Lung (tissue), 11 donors: ENCODE measurements at regions not wholly inside any gene's neighbourhood (a gene's known extent, or its start where the extent isn't known, plus 50 kb on each side); places are given as distances from the start of the nearest gene placed in this dataset.

ENCODE experiments used
- ATAC-seq: fragments of 200-7000 bp; cut with Tn5 transposase; one replicate; pipeline ENCODE4 v1.9.1; 2020; ENCODE audit warnings: moderate number of reproducible peaks; ENCODE audit not compliant: insufficient read depth, low FRiP score
- DNase-seq, 3 donors: peaks; one replicate each; pipeline ENCODE4 v3.0.0-alpha.2; 2013 to 2017
- H3K27ac ChIP-seq, 2 donors: one replicate each; pipeline ENCODE4 v1.5.1; 2013; ENCODE audit warnings: mild to moderate bottlenecking in 2 of 2, moderate library complexity in 2 of 2, control low read depth in 1 of 2, inconsistent platforms in 1 of 2, low read depth in 1 of 2, low read length in 1 of 2
- H3K27me3 ChIP-seq, 3 donors: one replicate each; pipeline ENCODE4 v1.5.1; 2013; ENCODE audit warnings: low read length in 2 of 3; ENCODE audit not compliant: control insufficient read depth in 3 of 3, insufficient read depth in 3 of 3
- H3K36me3 ChIP-seq, 4 donors: one replicate each; pipeline ENCODE4 v1.5.1; 2013; ENCODE audit warnings: low read length in 4 of 4, mild to moderate bottlenecking in 1 of 4, moderate library complexity in 1 of 4; ENCODE audit not compliant: control insufficient read depth in 4 of 4, insufficient read depth in 4 of 4
- H3K4me1 ChIP-seq, 5 donors: one replicate each; pipeline ENCODE4 v1.5.1; 2013; ENCODE audit warnings: low read length in 5 of 5, mild to moderate bottlenecking in 2 of 5, moderate library complexity in 1 of 5; ENCODE audit not compliant: control insufficient read depth in 5 of 5, insufficient read depth in 5 of 5
- H3K4me3 ChIP-seq: one replicate; pipeline ENCODE4 v1.5.1; 2013; ENCODE audit warnings: mild to moderate bottlenecking, control low read depth, moderate library complexity
- H3K9ac ChIP-seq, 2 donors: one replicate each; pipeline ENCODE4 v1.5.1; 2013; ENCODE audit warnings: low read length in 2 of 2, control low read depth in 1 of 2; ENCODE audit not compliant: insufficient read depth in 1 of 2
- H3K9me3 ChIP-seq, 4 donors: one replicate each; pipeline ENCODE4 v1.5.1; 2013; ENCODE audit warnings: low read length in 3 of 4, mild to moderate bottlenecking in 1 of 4, moderate library complexity in 1 of 4; ENCODE audit not compliant: control insufficient read depth in 4 of 4, insufficient read depth in 3 of 4
- WGBS, 2 donors: extraction: QIAGEN DNeasy Blood & Tissue Kit; methylation state at CpG; one replicate each; pipeline ENCODE4 v1.1.7; 2013; 5-methylcytosine and 5-hydroxymethylcytosine counted together
- TF ChIP-seq, protein P1 (sequence below): IDR thresholded peaks from 2 replicates; pipeline ENCODE4 v1.5.1; 2012; ENCODE audit warnings: mild to moderate bottlenecking; ENCODE audit errors: control extremely low read depth, extremely low read depth
- donor health status: control.
- donor health status: control.
- donor health status: Bipolar disorder and iron deficiency.
- donor health status: healthy.
- donor health status: DM: yes; HTN: yes; CAD: no.

DNA sequence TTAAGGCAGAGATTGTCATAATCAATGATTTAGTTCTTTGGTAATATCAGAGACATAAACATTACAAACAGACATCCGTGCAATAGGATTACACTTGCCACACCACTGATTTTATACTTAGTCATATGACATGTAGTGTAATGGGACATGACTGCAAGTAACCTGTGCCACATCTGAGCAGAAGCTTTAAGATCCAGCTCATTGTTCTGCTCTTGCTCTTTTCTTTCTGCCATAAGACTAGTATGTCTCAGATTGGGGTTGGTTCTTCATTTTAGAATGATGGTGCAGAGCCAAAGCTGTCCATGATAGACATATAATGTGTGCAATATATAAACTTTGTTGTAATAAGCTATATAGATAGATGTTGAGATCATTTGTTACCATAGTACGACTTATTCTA is 119.7 kb upstream of the SEMA3A start:
- 89 to 92% methylated on average over 2 of the region's 2 CpGs for WGBS, 2 donors
- H3K4me3 ChIP-seq, result no peak overlapping the region
- no peaks in the 10 kb centered on the region for H3K36me3 ChIP-seq

DNA sequence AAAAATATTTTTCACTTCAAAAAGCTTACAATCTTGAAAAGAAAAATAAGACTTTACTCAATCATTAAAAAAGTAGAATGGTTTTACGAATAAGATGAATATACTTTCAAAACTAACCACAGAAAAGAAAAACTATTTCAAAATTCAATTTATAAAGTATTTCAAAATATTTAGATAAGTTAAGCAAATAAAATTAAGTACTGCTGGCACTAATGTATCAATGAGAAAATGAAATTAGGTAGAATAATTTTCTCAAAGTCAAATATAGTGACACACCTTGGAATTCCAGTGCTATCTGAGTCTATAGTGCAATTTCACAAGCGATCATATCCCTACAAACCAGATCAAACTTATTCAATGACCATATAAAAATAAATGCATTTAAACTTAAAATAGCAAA is 109.8 kb upstream of the SEMA3A start:
- TF ChIP-seq, protein P1, sequence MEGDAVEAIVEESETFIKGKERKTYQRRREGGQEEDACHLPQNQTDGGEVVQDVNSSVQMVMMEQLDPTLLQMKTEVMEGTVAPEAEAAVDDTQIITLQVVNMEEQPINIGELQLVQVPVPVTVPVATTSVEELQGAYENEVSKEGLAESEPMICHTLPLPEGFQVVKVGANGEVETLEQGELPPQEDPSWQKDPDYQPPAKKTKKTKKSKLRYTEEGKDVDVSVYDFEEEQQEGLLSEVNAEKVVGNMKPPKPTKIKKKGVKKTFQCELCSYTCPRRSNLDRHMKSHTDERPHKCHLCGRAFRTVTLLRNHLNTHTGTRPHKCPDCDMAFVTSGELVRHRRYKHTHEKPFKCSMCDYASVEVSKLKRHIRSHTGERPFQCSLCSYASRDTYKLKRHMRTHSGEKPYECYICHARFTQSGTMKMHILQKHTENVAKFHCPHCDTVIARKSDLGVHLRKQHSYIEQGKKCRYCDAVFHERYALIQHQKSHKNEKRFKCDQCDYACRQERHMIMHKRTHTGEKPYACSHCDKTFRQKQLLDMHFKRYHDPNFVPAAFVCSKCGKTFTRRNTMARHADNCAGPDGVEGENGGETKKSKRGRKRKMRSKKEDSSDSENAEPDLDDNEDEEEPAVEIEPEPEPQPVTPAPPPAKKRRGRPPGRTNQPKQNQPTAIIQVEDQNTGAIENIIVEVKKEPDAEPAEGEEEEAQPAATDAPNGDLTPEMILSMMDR, result no peak
- no peak overlapping the region for H3K4me3 ChIP-seq
- 70 to 82% methylated on average over 2 of the region's 2 CpGs for WGBS, 2 donors
- no peaks in the 10 kb centered on the region for H3K9me3 ChIP-seq
- no peak overlapping the region for H3K9ac ChIP-seq
- no peak overlapping the region for H3K27ac ChIP-seq
- H3K4me1 ChIP-seq, result no peaks in the 10 kb centered on the region
- ATAC-seq (no peak), DNase-seq (no peak)
- no peaks in the 10 kb centered on the region for H3K36me3 ChIP-seq
- no peaks in the 10 kb centered on the region for H3K27me3 ChIP-seq

More for the DNA sequence above, 119.7 kb upstream of the SEMA3A start:
- no peaks in the 10 kb centered on the region for H3K9me3 ChIP-seq
- TF ChIP-seq, protein P1, result no peak
- no peak for DNase-seq
- H3K27ac ChIP-seq, result no peak overlapping the region
- H3K27me3 ChIP-seq, result no peaks in the 10 kb centered on the region
- ATAC-seq, result no peak
- H3K4me1 ChIP-seq, result no peaks in the 10 kb centered on the region
- no peak overlapping the region for H3K9ac ChIP-seq

DNA sequence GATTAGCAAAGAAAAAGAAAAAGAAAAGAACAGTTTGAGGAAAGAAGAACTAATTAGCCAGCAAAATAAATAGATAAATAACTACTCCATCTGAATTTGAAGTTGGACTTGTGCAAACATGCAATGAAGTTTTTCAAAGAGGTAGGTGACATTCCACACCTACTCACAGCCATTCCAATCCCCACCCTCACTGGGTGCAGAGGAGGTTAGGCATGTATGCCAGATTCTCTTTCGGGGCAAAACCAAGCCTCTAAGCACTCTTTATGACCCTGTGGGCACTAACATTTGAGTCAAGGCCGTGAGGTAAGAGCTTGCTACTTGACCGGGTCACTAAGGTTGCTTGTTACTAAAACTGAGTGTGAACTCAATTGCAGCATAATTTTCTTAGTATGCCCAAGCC is 108.4 kb upstream of the SEMA3A start:
- Histone ChIP-seq H3K9me3 (no peaks in the 10 kb centered on the region), H3K36me3 (no peaks in the 10 kb centered on the region), H3K4me3 (no peak overlapping the region), H3K27ac (no peak overlapping the region), H3K4me1 (no peaks in the 10 kb centered on the region), H3K9ac (no peak overlapping the region), H3K27me3 (no peaks in the 10 kb centered on the region)
- TF ChIP-seq, protein P1, result no peak
- 65 to 78% methylated on average over 3 of the region's 3 CpGs for WGBS, 2 donors
- DNase-seq (no peak), ATAC-seq (peak; percentile 47)

DNA sequence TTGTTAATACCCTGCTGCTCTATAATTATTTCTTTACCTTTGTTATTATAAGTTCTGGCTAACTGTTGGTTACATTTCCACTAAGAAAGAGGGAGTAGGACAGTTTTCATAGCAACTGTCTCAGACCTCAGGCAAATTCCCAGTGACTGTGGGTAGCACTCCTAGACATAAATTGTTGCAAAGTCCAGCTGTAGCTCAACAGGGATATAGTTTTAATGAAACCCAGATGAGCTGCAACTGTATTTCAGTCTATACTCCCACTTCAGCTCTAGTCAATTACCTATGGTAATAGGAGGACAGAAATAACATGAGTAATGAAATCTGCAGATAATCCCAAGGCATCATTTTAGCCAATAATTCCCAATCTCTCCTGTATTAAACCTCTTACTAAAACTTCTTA is 103.0 kb upstream of the SEMA3A start:
- Histone ChIP-seq H3K9me3 (no peaks in the 10 kb centered on the region), H3K27ac (no peak overlapping the region), H3K4me3 (no peak overlapping the region), H3K9ac (no peak overlapping the region), H3K27me3 (no peaks in the 10 kb centered on the region), H3K36me3 (no peaks in the 10 kb centered on the region), H3K4me1 (no peaks in the 10 kb centered on the region)
- no peak for DNase-seq
- TF ChIP-seq, protein P1, result no peak
- no peak for ATAC-seq
